ENCODE measurements at regions not wholly inside any gene's neighbourhood (a gene's known extent, or its start where the extent isn't known, plus 50 kb on each side); places are given as distances from the start of the nearest gene placed in this dataset.
A peak's percentile ranks its signal among the peaks of the same experiment; 100 is the strongest.

GRCh38 chr5:78699552-78700153, 51.1 kb upstream of the LHFPL2 start:
- Histone ChIP-seq H3K36me3 (ENCODE audit: control insufficient read depth, insufficient read depth, low read length) (no peaks in the 10 kb centered on the region), H3K9me3 (ENCODE audit: control insufficient read depth, insufficient read depth, low read depth, low read length) (peaks cover 3% of the 10 kb centered on the region; the same call in 1 of the 2 replicates), H3K27ac (ENCODE audit: low read length) (peak overlapping the region; percentile 61), H3K4me3 (ENCODE audit: low read depth in 2 of 2, low read length in 2 of 2) (no peak overlapping the region), H3K27me3 (ENCODE audit: control insufficient read depth, insufficient read depth, low read length) (no peaks in the 10 kb centered on the region), H3K4me1 (ENCODE audit: control insufficient read depth, insufficient read depth, low read length) (peaks cover 8% of the 10 kb centered on the region; the same call in 1 of the 2 replicates)
- in situ Hi-C loops (cut with HindIII; ENCODE audit: low pct_unique_long_range_greater_than_20kb, low sequenced_read_pairs): no loop called here
- ChIA-PET POLR2A (no interaction called here), CTCF (no interaction called here)
- TF ChIP-seq SIN3A (IDR thresholded peaks at IDR 0.05; ENCODE audit: borderline replicate concordance, insufficient read depth, low read depth, low read length) (no peak), POLR2AphosphoS5 (IDR thresholded peaks at IDR 0.05; ENCODE audit: low read depth, low read length) (no peak), REST (IDR thresholded peaks at IDR 0.05; ENCODE audit: insufficient read depth in 1 of 2, low read depth in 2 of 2, low read length in 1 of 2) (no peak), CTCF (IDR thresholded peaks at IDR 0.05) (no peak), TCF7L2 (IDR thresholded peaks at IDR 0.05; ENCODE audit: low read depth, low read length) (no peak)
- no TSS peak for BruUV-seq (replicated peaks)
- peak; percentile 96 for ATAC-seq
- intact Hi-C loops (cut with micrococcal nuclease; ENCODE audit: unreplicated experiment): no loop called here
- DNase-seq (ENCODE audit: low read depth, low spot score): peak; percentile 84

GRCh38 chr5:78698191-78698791, 49.7 kb upstream of the LHFPL2 start:
- Histone ChIP-seq H3K27me3 (ENCODE audit: control insufficient read depth, insufficient read depth, low read length) (no peaks in the 10 kb centered on the region), H3K36me3 (ENCODE audit: control insufficient read depth, insufficient read depth, low read length) (no peaks in the 10 kb centered on the region), H3K9me3 (ENCODE audit: control insufficient read depth, insufficient read depth, low read depth, low read length) (peaks cover 6% of the 10 kb centered on the region; the same call in 1 of the 2 replicates), H3K4me1 (ENCODE audit: control insufficient read depth, insufficient read depth, low read length) (peaks cover 8% of the 10 kb centered on the region; the same call in 1 of the 2 replicates), H3K27ac (ENCODE audit: low read length) (no peak overlapping the region), H3K4me3 (ENCODE audit: low read depth in 2 of 2, low read length in 2 of 2) (no peak overlapping the region)
- ATAC-seq (no peak), DNase-seq (ENCODE audit: low read depth, low spot score) (no peak)
- no TSS peak for BruUV-seq (replicated peaks)
- in situ Hi-C loops (cut with HindIII; ENCODE audit: low pct_unique_long_range_greater_than_20kb, low sequenced_read_pairs): no loop called here
- TF ChIP-seq REST (IDR thresholded peaks at IDR 0.05; ENCODE audit: insufficient read depth in 1 of 2, low read depth in 2 of 2, low read length in 1 of 2): no peak
- no peak for TF ChIP-seq SIN3A (IDR thresholded peaks at IDR 0.05; ENCODE audit: borderline replicate concordance, insufficient read depth, low read depth, low read length)
- TF ChIP-seq TCF7L2 (IDR thresholded peaks at IDR 0.05; ENCODE audit: low read depth, low read length): no peak
- no peak for TF ChIP-seq CTCF (IDR thresholded peaks at IDR 0.05)
- POLR2A ChIA-PET: no interaction called here
- intact Hi-C loops (cut with micrococcal nuclease; ENCODE audit: unreplicated experiment): no loop called here
- CTCF ChIA-PET: no interaction called here
